Sigmoid colon (tissue), 6 donors: ENCODE measurements at regions not wholly inside any gene's neighbourhood (a gene's known extent, or its start where the extent isn't known, plus 50 kb on each side); places are given as distances from the start of the nearest gene placed in this dataset.

Source experiments
- DNase-seq: peaks from one replicate; pipeline ENCODE4 v3.0.0-alpha.2; 2019
- H3K27ac ChIP-seq, 4 donors: fragments of 200-600 bp; sonication (generic); one replicate each; pipeline ENCODE4 v1.5.1; 2016 to 2019; ENCODE audit warnings: mild to moderate bottlenecking in 1 of 4
- H3K27me3 ChIP-seq, 3 donors: fragments of 200-600 bp; sonication (generic); one replicate each; pipeline ENCODE4 v1.5.1; 2019; ENCODE audit warnings: mild to moderate bottlenecking in 1 of 3
- H3K36me3 ChIP-seq, 4 donors: fragments of 200-600 bp; sonication (generic); one replicate each; pipeline ENCODE4 v1.5.1; 2016 to 2019
- H3K4me1 ChIP-seq, 4 donors: fragments of 200-600 bp; sonication (generic); one replicate each; pipeline ENCODE4 v1.5.1; 2017 to 2019
- H3K4me3 ChIP-seq, 4 donors: fragments of 200-600 bp; sonication (generic); one replicate each; pipeline ENCODE4 v1.5.1; 2017 to 2019; ENCODE audit warnings: mild to moderate bottlenecking in 2 of 4, moderate library complexity in 1 of 4
- H3K9me3 ChIP-seq, 4 donors: fragments of 200-600 bp in 3 of 4; sonication (generic) in 3 of 4; one replicate each; pipeline versions ENCODE4 v1.5.1 to v1.6.1; 2013 to 2019
- EP300 ChIP-seq, 4 donors: sonication (generic); formaldehyde crosslinking; IDR thresholded peaks; one replicate each; pipeline ENCODE4 v1.6.1; 2017; ENCODE audit warnings: antibody characterized with exemption in 4 of 4
- POLR2A ChIP-seq, 2 donors: fragments of 450-650 bp; IDR thresholded peaks; one replicate each; pipeline ENCODE4 v1.6.1; 2016; ENCODE audit warnings: antibody characterized with exemption in 2 of 2, mild to moderate bottlenecking in 2 of 2, moderate library complexity in 2 of 2
- POLR2AphosphoS5 ChIP-seq, 4 donors: sonication (generic); formaldehyde crosslinking; IDR thresholded peaks; one replicate each; pipeline ENCODE4 v1.6.1; 2017; ENCODE audit warnings: antibody characterized with exemption in 4 of 4
- WGBS, 2 donors: extraction: QIAGEN DNeasy Blood & Tissue Kit; methylation state at CpG; one replicate each; pipeline ENCODE4 v1.1.7; 2013; 5-methylcytosine and 5-hydroxymethylcytosine counted together
- intact Hi-C: fragments of 100-400 bp; cut with DNase I; formaldehyde crosslinking; loops from one replicate; pipeline ENCODE4 v1.15.1; 2023
- TF ChIP-seq, protein P1 (sequence below), 4 experiments: fragments of 450-650 bp in 3 of 4; fragments of 200-600 bp in 1 of 4; IDR thresholded peaks; one replicate each; pipeline ENCODE4 v1.5.1; 2016 to 2019; ENCODE audit warnings: antibody characterized with exemption in 4 of 4, mild to moderate bottlenecking in 3 of 4, moderate library complexity in 2 of 4
- donor health status: healthy with polysubstance abuse.
- donor health status: healthy.

DNA sequence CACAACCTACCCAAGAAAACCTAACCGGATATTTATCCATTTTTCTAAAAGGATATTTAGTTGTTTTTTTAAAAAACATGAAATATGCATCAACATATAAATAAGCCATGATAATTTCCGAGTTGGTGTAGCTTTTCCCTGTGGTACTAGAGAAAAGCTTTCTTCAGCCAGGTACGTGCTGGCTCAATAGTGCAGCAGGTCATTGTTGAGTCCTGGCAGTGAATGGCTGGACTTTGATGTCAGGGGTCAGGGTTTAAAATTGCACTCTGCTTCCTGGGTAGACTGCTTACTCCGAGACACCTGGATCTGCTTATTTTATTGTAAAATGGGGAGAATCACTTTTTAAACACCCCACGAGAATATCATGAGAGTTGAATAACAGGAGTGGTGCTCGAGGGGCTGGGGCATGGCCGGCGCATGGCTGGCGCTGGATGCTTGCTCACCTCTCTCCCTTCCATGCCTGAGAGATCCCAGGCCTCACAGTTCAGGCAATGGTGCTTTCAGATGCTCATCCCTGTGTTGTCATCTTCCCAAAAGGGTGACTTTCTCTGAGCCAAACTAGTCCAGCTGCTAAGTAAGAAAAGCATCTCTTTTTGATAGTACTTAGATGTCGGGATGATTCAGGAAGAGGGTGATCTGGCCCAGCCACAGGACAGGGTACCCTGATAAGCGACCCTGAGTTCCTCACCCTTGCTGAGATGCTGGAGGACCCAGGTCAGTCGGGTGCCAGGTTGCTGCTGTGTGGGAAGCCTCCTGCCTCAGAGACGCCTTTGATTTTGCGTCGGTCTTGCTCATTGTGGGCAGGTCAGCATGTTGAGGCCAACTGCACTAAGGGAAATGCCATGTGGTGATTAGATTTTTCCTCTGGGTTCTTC lies 269.1 kb upstream of the FOXQ1 start:
- DNase-seq = no peak
- WGBS, 2 donors = 90 to 92% methylated on average over 15 of the region's 15 CpGs
- TF ChIP-seq, protein P1, sequence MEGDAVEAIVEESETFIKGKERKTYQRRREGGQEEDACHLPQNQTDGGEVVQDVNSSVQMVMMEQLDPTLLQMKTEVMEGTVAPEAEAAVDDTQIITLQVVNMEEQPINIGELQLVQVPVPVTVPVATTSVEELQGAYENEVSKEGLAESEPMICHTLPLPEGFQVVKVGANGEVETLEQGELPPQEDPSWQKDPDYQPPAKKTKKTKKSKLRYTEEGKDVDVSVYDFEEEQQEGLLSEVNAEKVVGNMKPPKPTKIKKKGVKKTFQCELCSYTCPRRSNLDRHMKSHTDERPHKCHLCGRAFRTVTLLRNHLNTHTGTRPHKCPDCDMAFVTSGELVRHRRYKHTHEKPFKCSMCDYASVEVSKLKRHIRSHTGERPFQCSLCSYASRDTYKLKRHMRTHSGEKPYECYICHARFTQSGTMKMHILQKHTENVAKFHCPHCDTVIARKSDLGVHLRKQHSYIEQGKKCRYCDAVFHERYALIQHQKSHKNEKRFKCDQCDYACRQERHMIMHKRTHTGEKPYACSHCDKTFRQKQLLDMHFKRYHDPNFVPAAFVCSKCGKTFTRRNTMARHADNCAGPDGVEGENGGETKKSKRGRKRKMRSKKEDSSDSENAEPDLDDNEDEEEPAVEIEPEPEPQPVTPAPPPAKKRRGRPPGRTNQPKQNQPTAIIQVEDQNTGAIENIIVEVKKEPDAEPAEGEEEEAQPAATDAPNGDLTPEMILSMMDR (IDR thresholded peaks at IDR 0.05) = no peak
- TF ChIP-seq POLR2A (IDR thresholded peaks at IDR 0.05) (no peak), EP300 (IDR thresholded peaks at IDR 0.05) (no peak), POLR2AphosphoS5 (IDR thresholded peaks at IDR 0.05) (no peak)
- Histone ChIP-seq H3K27ac (no peak overlapping the region), H3K4me1 (no peaks in the 10 kb centered on the region), H3K9me3 (no peaks in the 10 kb centered on the region), H3K36me3 (no peaks in the 10 kb centered on the region), H3K4me3 (no peak overlapping the region), H3K27me3 (peaks cover 0 to 8% (median 0%) of the 10 kb centered on the region in 3 donors)
- intact Hi-C loops = no loop called here

DNA sequence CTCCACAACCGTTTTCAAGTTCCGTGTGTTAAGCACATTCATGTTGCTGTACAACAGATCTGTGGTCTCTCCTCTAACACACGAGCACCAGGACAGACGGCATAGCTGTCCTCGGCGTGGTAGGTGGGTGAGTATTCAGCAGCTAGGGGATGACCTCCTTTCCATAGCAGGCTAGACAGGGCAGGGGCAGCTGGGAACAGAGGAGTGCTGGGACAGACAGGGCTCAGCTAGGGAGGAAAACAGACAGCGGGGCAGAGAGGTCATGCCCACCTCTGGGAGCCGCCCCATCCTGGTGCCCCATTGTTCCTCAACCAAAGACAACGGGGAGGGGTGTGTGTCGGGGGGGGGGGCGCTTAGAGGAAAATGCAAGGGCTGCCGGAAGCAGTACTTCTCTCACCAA lies 271.5 kb upstream of the FOXQ1 start:
- intact Hi-C loops = no loop called here
- Histone ChIP-seq H3K9me3 (no peaks in the 10 kb centered on the region), H3K4me1 (no peaks in the 10 kb centered on the region), H3K27me3 (peaks cover 0 to 4% (median 0%) of the 10 kb centered on the region in 3 donors), H3K4me3 (no peak overlapping the region), H3K36me3 (no peaks in the 10 kb centered on the region), H3K27ac (no peak overlapping the region)
- WGBS, 2 donors = 78 to 81% methylated on average over 12 of the region's 12 CpGs
- no peak for DNase-seq
- TF ChIP-seq POLR2A (IDR thresholded peaks at IDR 0.05) = no peak

DNA sequence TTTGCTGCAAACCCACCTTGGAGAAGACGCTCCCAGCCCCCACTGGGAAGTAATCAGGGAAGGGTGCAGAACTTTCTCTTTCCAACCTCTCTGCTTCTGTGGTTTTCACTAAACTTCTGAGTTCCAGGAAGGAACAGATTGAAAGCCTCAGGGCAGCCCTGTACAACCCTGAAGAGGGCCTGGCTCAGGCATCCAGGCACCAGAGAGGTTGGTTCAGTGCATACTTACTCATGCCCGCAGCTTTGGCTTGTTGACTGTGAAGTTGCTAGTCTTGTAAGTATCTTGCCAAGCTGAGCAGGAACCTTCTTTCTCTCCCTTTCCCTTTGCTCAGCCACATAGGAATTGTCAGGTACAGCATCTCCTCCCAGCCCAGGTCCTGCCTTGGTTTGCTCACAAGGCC lies 272.2 kb upstream of the FOXQ1 start:
- intact Hi-C loops = no loop called here
- H3K4me3 ChIP-seq = no peak overlapping the region
- 95 to 96% methylated on average over 2 of the region's 2 CpGs for WGBS, 2 donors

GRCh38 chr6:1039191-1039590 lies 272.7 kb upstream of the FOXQ1 start:
- no peak for DNase-seq
- 40 to 73% methylated on average over 9 of the region's 9 CpGs for WGBS, 2 donors
- Histone ChIP-seq H3K4me3 (no peak overlapping the region), H3K36me3 (no peaks in the 10 kb centered on the region), H3K9me3 (no peaks in the 10 kb centered on the region), H3K27ac (no peak overlapping the region), H3K27me3 (no peaks in the 10 kb centered on the region), H3K4me1 (no peaks in the 10 kb centered on the region)
- no peak for TF ChIP-seq POLR2AphosphoS5 (IDR thresholded peaks at IDR 0.05)
- TF ChIP-seq POLR2A (IDR thresholded peaks at IDR 0.05) = no peak
- TF ChIP-seq, protein P1 (IDR thresholded peaks at IDR 0.05) = no peak
- TF ChIP-seq EP300 (IDR thresholded peaks at IDR 0.05) = no peak
- intact Hi-C loops = no loop called here

More for the DNA sequence above, 272.2 kb upstream of the FOXQ1 start:
- H3K9me3 ChIP-seq = no peaks in the 10 kb centered on the region
- no peak for DNase-seq
- H3K36me3 ChIP-seq = no peaks in the 10 kb centered on the region
- H3K27me3 ChIP-seq = no peaks in the 10 kb centered on the region
- TF ChIP-seq, protein P1 (IDR thresholded peaks at IDR 0.05) = no peak
- TF ChIP-seq EP300 (IDR thresholded peaks at IDR 0.05) (no peak), POLR2AphosphoS5 (IDR thresholded peaks at IDR 0.05) (no peak), POLR2A (IDR thresholded peaks at IDR 0.05) (no peak)
- no peak overlapping the region for H3K27ac ChIP-seq
- H3K4me1 ChIP-seq = no peaks in the 10 kb centered on the region

DNA sequence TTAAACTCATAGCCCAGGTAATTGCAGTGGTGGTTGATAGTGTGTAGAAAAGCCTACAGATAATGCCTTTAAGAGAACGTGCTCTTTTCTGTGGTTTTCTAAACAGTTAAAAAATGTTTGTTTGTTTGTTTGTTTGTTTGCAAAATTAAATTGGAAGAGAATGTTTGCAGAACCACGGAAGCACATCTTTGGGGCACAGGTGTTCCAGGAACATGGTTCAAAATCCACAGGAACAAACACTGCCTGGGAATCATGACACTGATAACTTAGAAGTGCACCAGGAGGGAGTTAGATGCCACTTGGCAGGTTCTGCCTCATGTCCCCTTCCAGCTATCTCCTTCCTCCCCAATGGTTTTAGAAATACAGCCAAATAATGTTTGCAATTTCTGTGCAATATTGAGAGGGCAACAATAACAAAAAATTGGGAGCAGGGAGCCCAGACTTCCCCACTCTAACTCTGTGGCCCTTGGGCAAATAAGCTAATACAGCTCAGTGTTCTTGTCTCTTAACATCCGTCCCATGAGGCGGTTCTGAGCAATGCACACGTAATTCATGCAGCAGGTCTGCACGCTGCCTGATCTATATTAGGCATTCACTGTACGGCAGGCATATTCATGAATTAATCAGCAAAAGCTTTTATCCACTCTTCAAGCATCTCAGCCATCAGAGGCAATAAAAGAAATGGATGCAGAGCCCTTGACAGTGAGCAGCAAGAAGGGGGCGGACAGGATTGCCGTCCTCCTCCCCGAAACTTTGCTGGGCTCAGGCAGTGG lies 274.3 kb upstream of the FOXQ1 start:
- Histone ChIP-seq H3K27ac (no peak overlapping the region), H3K4me1 (no peaks in the 10 kb centered on the region), H3K4me3 (no peak overlapping the region), H3K36me3 (no peaks in the 10 kb centered on the region), H3K9me3 (no peaks in the 10 kb centered on the region), H3K27me3 (no peaks in the 10 kb centered on the region)
- 88% methylated on average over 10 of the region's 10 CpGs for WGBS, 2 donors
- no peak for TF ChIP-seq POLR2AphosphoS5 (IDR thresholded peaks at IDR 0.05)
- TF ChIP-seq, protein P1 (IDR thresholded peaks at IDR 0.05) = no peak
- TF ChIP-seq EP300 (IDR thresholded peaks at IDR 0.05) = no peak
- TF ChIP-seq POLR2A (IDR thresholded peaks at IDR 0.05) = no peak
- no peak for DNase-seq
- intact Hi-C loops = no loop called here
